ENCODE measurements at regions not wholly inside any gene's neighbourhood (a gene's known extent, or its start where the extent isn't known, plus 50 kb on each side); places are given as distances from the start of the nearest gene placed in this dataset.
"Not testable (repeated sequence)": the region's sequence is repeated elsewhere in the genome, so short reads cannot be mapped to it uniquely, and the experiment has no call there.

DNA sequence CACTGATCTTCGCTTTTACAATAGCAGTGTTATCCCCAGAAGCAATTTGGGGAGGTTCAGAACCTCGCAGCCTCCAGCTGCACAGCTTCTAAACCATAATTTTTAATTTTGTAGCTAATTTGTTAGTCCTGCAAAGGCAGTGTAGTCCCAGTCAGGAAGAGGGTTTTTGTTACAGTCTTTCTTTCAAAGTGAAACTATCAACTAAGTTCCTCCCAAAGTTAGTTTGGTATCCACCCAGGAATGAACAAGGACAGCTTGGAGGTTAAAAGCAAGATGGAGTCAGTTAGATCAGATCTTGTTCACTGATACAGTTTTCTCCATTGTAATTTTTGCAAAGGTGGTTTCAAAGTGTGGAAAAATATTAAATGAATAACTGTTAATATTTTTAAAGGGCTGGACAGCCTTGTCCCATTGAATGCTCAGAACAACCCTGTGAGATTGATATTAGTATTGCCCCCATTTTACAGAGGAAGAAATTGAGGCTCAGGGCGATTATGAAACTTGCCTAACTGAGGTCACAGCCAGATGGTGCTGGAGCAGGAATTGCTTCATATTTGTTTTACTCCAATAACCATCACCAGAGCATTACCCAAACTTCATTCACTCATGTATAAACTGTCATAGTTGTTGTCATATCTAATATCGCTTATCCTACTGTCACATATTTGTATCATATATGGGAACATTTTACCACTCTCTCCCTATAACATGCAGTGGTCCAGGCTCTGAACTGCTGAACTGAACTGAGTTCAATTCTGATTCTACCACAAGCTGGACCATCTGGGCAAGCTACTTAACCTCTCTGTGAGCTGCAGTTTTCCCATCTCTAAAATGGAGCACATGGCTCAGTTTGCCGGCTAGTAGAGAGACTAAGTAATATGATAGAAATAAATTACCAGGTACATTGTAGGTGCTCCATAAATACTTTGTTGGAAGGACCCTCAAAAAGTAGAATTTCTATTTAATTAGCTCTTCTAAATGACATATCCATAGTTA is 213.8 kb downstream of the BCAS1 start:
- no peak for DNase-seq (ENCODE audit: low spot score)

- DNase-seq (ENCODE audit: low spot score): no peak
Measured at GRCh38 chr20:53855733-53856132, 214.7 kb downstream of the BCAS1 start.

GRCh38 chr20:53854609-53854926 is 215.8 kb downstream of the BCAS1 start:
- not testable (repeated sequence) for DNase-seq (ENCODE audit: low spot score)

GRCh38 chr20:53853111-53853713 is 217.2 kb downstream of the BCAS1 start:
- DNase-seq (ENCODE audit: low spot score): no peak

GRCh38 chr20:53852691-53853090 is 217.7 kb downstream of the BCAS1 start:
- DNase-seq (ENCODE audit: low spot score): no peak

- DNase-seq (ENCODE audit: low spot score): no peak
Measured at GRCh38 chr20:53852014-53852413, 218.4 kb downstream of the BCAS1 start.

DNA sequence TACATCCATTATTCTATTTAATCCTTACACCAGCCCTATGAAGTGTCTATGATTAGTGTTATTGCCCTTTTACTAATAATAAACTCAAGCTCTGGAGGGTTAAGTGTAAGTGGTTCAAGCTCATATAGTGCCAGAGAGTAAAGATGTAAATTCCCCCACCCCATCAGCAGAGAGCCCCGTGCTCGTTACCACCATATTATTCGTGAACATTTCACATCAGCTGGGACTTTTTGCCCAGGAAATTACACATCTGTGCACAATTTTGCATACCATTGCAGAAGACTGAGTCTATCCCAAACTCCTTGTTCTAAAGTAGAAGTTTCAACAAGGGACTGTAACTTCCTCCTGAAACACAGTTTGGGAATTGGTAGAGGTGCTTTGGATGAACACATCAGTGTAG is 220.1 kb downstream of the BCAS1 start:
- no peak for DNase-seq (ENCODE audit: low spot score)

GRCh38 chr20:53849471-53850059 is 220.8 kb downstream of the BCAS1 start:
- no peak for DNase-seq (ENCODE audit: low spot score)

DNA sequence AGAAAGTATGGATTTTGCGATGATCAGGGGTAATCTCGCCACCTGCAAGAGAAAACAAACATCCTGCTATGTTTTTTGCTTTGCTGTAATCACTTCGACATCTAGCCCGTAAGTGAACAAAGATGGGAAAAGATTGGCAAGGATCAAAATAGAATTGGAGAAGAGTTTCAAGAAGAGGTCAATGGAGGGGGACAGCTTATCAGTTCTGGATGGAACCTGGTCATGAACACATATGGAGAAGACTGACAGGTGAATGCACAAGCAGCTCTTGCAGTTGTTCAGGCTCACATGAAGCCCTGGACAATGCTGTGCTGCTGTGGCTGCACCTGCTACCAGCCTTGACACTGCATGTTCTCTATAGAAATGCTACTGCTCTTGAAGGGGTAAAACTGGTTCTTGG is 222.1 kb downstream of the BCAS1 start:
- no peak for DNase-seq (ENCODE audit: low spot score)

DNA sequence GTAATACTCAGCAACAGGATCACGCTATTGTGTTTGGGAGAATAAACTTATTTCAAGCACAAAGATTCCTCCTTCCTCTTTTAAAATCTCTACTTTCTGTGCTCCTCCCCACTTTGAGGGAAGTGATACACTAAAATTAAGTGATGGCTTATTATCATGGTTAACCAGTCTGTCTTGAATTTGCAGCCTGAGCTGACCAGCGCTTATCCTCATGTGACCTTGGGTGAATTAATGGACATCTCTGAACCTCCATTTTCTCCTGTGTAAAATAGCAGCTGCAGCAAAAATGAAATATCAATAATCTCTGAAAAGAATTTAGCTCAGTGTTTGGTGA is 222.6 kb downstream of the BCAS1 start:
- DNase-seq (ENCODE audit: low spot score): no peak

- DNase-seq (ENCODE audit: low spot score): no peak
Measured at GRCh38 chr20:53847139-53847836, 223.1 kb downstream of the BCAS1 start.

GRCh38 chr20:53846640-53847039 is 223.8 kb downstream of the BCAS1 start:
- no peak for DNase-seq (ENCODE audit: low spot score)

DNA sequence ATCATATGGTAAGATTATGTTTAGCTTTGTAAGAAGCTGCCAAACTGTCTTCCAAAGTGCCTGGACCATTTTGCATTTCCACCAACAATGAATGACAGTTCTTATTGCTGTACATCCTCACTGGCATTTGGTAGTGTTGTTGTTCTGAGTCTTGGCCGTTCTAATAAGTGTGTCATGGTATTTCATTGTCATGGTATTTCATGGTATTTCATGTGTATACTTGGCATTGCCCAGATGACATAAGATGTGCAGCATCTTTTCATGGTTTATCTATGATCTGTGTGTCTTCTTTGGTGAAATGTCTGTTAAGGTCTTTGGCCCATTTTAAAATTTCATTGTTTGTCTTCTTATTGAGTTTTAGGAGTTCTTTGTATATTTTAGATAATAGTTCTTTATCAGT is 224.4 kb downstream of the BCAS1 start:
- no peak for DNase-seq (ENCODE audit: low spot score)

GRCh38 chr20:53844259-53844658 is 226.1 kb downstream of the BCAS1 start:
- no peak for DNase-seq (ENCODE audit: low spot score)

- no peak for DNase-seq (ENCODE audit: low spot score)
Measured at GRCh38 chr20:53843645-53844044, 226.7 kb downstream of the BCAS1 start.

- no peak for DNase-seq (ENCODE audit: low spot score)
Measured at GRCh38 chr20:53842301-53843099, 227.9 kb downstream of the BCAS1 start.

DNA sequence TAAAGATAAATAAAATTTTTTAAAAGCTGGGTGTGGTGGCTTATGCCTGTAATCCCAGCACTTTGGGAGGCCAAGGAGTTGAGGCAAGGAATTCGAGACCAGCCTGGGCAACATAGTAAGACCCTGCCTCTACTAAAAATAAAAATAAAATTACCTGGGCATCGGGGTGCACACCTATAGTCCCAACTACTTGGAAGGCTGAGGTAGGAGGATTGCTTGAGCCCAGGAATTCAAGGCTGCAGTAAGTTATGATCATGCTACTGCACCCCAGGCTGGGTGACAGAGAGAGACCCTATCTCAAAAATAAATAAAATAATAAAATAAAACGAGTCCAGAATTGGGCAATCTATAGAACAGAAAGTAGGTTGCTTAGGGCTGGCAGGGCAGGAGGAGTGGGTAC is 228.7 kb downstream of the BCAS1 start:
- DNase-seq (ENCODE audit: low spot score): no peak

DNA sequence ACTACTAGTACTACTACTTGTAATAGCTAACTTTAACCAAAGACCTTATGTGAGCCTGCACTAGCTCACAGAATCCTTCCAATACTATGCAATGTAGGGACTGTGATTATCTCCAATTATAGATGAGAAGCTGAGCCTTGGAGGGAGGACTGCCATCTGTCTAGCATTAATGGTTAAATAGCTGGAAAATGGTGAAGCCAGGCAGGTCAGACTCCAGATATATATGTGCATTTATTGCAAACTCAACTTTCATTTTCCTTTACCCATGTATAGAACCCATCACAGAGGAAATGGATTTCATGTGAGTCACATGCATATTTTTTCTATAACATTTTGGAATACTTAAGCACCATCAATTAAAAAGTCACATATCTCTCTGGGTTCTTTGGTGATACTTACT is 229.9 kb downstream of the BCAS1 start:
- DNase-seq (ENCODE audit: low spot score): no peak

GRCh38 chr20:53839423-53840176 is 230.8 kb downstream of the BCAS1 start:
- DNase-seq (ENCODE audit: low spot score): no peak

DNA sequence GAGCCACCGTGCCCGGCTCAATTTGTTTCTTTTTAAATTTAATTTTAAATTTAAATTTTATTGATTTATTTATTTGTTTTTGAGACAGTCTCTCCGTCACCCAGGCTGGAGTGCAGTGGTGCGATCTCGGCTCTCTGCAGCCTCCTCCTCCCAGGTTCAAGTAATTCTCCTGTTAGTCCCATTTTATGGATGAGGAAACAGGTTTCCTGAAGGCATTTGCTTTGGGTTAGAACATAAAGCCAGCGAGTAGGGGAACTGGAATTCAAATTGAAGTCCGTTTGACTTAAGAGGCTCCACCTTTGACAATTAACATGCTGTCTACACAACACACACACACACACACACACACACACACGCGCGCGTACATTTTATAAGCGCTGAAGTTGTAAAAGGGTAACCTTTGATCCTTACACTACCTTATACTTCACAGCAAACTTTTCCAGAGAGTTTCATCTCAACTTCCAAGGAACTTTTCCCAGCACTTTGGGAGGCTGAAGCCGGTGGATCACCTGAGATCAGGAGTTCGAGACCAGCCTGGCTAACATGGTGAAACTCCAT is 232.0 kb downstream of the BCAS1 start:
- peak; percentile 47 for DNase-seq (ENCODE audit: low spot score)
